AG20443 (cell line): ENCODE measurements at regions not wholly inside any gene's neighbourhood (a gene's known extent, or its start where the extent isn't known, plus 50 kb on each side); places are given as distances from the start of the nearest gene placed in this dataset.

Experiments
- DNase-seq: peaks from one replicate; pipeline ENCODE4 v3.0.0; 2012; ENCODE audit warnings: low spot score, mixed read lengths

DNA sequence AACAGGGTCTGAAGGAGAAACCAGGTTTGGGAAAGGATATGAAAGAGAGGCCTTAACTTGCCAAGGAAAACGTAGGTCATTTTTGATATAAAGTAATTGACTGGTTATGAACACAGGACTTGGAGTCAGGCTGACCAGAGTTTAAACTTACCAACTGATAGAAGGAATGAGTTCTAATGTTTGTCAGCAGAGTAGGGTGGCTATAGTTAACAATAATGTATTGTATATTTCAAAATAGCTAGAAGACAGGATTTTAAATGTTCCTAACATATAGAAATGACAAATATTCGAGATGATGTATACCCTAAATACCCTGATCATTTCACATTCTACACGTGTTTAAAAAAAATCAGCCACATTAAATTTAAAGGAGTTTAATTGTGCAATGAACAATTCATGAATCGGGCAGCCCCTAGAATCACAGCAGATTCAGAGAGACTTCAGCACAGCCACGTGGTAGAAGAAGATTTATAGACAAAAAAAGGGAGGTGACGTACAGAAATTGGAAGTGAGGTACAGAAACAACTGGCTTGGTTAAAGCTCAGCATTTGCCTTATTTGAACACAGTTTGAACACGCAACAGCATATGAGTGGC, 52.5 kb upstream of the PLEKHG7 start:
- DNase-seq = no peak

DNA sequence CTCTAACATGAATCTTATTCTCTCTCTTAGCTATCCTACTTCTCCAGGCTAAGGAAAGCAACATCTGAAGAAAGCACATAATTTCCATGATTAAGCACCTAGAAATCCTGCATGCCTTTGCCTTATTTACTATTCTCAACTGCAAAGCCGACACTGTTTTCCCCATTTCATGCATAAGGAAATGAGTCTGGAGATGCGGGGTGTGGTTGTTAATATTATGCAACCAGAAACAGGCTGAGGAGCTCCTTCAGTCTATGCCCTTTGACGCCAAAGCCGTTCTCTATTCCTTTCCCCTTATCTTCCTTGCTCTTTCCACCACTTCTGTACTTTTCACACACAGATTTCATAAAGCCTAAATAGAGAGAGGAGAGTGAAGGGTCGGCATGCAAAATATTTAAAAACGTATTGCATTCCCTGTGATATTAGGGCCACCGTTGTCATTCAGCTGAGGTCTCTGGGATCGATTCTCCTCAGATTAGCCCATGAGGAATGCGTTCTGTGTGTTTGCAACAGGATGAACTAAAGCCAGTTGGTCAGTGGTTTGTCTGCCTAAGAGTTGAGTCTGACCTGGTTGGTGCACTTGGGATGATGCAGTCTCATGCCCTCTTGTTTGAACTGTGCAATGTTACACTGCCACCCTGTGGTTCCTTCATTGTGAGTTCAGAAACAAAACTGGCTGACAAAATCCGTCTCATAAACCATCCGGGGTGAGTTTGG, 53.1 kb upstream of the PLEKHG7 start:
- peak; percentile 87 for DNase-seq

DNA sequence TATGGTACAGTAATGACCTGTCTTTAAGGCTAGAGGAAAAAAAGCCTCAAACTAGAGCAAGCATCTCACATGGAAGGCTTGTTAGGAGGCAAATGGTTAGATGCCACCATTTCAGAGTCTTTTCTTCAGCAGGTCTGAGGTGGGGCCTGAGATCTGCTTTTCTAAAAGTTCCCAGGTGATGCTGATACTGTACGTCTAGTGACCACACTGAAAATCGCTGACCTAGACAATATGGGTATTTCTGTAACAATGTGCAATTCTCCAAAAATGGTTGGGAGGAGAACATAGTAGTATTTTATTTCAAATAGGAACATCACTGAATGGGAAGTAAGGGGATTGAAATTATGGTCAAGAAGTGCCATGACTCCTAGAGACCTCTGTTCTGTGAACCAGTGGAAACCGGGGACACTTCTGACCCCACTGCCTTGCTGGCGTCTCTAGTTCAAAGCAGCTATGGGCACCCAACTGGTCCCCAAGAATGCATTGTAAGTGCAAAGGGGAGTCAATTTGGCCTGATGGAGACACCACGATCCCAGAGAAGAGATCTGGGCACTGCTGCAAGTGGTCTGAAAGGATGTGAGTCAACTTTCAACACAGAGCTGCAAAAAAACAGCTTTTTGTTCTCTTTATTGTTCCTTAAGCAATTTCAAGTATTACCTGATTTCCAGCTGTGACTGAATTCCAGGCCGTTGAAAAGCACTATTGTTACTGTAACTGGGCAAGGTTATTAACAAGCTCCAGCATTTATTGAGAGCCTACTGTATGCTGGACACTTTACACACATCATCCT, 54.4 kb upstream of the PLEKHG7 start:
- no peak for DNase-seq

DNA sequence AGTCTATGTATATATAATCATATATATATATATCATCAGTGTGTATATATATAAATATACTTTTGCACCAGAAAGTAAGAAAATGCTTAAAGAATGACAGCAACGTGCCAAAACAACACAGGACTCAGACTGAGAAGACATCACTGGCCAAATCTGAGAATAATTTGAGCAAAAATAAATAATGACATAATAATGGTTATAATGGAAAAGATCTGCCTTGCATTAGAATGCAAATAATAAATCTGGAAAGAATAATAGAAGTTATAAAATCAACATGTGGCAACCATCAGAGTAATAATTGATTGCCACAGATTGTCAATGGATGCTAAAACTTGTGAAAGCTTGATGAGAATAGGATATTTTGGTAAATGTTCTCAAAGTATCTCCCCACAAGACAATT, 61.5 kb upstream of the PLEKHG7 start:
- DNase-seq = no peak

DNA sequence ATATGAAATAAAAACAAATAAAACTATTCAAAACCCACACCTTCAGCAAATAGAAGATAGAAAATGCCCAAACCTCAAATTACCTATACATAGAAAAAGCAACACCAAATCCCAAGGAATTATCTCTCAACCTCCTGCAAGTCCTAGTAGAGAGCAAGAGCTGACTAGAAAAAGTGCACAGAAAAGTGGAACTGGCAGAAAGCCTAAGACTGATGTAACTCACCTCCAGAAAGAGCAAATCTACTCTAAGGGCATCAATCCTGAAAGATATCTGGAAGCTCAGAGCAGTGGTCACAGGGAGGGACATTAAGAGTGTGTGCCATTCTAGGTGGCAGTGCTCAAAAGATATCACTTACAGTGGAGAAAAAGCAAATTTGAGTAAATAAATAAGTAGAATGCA, 62.1 kb upstream of the PLEKHG7 start:
- no peak for DNase-seq

DNA sequence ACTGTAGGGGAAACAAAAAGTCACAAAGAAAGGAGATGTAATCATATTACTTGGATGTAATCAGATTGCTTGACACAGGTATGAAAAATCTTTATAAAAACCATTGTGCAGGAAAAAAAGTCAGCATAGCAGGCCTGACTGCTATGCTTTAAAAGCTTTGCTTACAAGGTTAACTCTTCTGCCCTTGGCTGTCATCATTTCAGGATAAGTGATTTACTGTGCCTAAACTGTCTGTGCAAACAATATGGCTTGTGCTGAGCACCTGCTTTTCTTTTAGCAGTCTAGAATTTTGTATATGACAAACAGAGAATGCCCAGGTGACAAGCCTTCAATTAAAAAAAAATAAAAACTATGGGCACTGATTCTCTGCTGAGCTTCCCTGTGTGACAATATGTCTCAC, 63.8 kb upstream of the PLEKHG7 start:
- no peak for DNase-seq

DNA sequence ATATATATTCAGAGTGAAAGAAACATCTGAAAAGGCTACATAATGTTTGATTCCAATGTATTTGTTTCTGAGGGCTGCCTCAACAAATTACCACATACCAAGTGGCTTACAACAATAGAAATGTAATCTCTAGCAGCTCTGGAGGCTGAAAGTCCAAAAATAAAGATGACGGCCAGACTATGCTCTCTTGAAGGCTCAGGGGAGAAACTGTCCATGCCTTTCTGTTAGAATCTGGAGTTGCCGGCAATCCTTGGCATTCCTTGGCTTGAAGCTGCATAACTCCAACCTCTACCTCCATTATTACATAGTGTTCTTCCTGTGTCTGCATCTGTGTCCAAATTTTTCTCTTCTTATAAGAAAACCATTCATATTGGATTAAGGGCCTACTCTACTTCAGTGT, 68.1 kb upstream of the PLEKHG7 start:
- no peak for DNase-seq

DNA sequence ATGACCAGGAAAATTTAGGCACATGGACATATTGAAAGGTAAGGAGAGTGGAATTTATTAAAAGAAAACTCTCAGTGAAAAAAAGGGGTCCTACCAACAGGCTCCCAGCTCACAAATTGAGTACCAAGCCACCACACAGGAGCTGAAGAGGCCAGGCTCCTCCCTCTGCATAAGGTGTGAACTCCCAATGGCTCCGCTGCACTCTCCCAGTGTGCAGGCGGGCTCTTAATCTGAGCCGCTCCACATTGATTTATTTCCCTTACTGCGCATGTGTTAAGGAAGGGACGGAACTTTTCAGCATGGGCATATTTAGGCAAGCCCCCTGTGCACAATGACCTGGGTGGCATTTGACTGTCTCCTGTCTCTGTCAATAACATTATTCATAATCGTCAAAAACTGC, 68.6 kb upstream of the PLEKHG7 start:
- DNase-seq = no peak

DNA sequence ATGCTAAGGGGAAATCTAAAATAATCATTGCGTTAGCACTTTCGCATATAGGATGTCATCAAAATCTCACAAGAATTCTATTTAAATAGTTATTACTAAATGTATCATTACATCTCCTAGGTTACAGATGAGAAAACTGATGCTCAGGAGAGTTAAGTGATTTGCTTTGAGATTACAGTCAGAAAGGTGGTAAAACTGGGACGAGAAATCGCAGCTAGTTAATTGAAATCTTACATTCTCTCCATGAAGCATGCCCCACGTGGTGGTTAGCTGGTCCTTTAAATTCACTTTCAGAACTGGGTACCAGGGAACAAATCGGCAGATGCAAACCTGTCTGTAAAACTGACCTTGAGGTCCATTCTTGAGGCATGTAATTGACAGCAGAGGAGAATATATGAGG, 71.8 kb upstream of the PLEKHG7 start:
- no peak for DNase-seq

DNA sequence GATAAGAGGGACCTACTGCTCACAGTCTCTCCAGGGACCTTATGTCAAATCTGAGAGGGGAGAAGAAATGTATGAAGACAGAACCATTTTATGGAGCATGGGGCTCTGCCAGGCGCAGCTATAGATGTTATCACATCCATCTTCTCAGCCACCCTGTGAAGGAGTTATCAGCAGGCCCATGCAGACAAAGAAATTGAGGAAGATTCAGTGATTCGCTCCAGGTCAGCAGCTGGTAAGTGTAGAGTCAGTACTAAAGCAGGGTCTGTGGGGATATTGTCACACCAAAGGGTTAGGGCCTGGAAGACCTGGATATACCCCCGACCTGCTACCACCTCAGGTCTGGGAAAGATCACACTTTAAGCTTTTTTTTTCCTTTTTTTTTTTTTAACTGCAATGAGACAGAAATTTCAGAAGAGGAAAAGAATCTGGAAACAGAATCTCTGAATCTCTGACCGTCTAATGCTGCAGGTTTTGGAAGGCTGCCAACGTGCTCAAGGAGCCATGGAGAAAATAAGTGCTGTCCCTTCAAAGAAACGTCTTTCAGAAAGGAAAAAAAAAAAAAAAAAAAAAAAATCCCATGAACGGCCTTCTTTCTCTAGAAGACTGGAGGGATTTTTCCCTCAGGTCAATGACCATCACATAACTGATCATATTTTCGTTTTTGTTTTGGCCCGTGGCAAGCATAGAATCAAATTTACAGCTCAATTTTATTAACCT, 73.3 kb upstream of the PLEKHG7 start:
- no peak for DNase-seq

DNA sequence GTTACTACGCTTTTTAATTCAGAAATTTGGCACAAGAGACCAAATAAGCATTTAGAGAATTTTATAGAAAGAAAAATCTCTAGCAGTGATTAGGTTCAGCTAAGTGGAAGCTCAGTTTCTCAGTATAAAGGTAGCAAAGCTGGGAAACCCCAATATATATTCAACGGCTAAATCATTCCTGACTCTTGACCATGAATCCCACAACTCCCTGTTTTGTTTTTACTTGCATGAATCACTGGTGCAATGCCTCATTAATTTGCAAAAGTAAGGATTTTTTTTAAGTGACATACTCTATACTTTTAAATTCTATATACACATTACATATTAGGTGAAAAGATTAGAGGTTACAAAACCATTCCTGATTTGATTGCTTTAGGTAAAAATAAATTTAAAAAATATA, 74.3 kb upstream of the PLEKHG7 start:
- DNase-seq = no peak

DNA sequence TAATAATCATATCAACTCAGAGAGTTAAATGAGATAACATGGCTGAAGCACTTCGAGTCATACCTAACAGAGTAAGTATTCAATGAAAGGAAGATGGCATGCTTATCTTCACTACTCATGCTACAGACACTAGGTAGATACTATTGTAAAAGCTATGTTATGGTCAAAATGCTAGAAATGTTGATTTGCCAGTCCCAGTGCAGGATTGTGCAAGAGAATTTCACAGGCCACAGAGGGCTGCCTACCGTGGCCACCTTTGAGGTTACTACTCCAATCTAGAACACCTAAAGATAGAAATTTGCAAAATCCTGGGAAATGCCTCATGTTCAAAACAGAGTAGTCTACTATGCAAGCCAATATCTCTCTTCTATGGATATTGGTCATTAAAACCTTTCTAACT, 75.3 kb upstream of the PLEKHG7 start:
- no peak for DNase-seq

DNA sequence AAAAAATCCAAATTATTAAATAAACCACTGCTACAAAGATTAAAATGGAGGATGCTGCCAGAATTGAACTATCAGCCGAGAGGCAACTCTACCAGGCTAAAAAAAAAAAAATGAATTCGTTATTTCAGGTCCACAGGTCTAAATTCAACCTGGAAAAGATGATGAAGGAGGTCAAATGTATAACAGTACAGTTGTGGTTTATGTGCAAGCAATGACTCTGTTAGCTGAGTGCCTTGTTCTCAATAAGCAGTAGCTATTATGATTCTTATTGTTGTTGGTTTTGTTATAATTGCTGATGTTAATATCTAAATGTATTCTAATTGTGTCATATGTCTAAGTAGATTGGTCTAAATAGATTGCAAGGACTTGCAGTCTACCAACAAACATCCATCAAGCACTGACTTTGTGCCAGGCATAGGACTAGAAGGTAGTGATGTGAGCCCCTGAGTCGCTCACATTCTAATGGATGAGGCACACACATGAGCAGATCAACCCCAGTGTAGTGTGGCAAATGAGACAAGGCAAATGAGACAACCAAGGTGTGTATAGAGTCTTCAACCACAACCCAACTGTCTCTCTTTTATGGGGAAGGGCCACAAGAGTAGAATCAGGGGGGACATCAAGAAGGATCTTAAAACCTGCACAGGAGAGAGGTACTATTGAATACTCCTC, 77.0 kb upstream of the PLEKHG7 start:
- DNase-seq = no peak

DNA sequence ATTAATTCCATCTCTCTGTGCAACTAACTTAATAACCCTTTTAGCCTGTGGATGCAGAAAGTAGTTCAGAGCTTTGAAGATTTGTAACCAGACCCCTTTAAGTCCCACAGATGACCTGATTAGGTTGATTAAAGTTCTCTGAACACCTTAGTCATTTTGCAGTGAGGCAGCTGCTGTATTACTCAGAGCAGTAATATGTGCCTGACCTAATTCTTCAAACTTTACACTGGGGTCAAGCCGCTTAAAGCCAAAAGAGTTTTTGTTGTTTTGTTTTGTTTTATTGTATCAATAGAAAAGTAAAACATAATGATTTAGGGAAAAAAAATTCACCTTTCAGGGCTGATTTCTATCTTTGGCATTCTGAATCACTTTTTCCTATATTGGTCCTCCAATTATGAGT, 78.6 kb upstream of the PLEKHG7 start:
- peak; percentile 36 for DNase-seq

DNA sequence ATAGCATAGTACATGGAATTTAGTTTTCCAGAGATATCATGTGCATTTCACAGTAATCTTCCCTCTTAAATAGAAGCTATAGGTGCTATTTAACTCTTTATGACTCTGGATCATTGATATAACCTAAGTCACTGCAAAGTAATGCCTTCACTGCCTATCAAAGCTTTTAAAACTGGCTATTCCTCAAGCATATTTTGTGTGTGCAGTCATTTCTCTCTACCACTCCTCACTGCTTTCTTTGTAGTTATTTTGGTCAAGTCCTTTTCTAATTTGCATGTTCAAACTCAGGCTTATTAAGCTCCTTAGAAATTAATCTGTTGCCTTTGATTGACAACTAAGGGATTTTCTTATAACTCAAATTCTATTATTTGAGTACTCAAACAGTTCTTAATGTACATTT, 79.4 kb upstream of the PLEKHG7 start:
- DNase-seq = no peak

DNA sequence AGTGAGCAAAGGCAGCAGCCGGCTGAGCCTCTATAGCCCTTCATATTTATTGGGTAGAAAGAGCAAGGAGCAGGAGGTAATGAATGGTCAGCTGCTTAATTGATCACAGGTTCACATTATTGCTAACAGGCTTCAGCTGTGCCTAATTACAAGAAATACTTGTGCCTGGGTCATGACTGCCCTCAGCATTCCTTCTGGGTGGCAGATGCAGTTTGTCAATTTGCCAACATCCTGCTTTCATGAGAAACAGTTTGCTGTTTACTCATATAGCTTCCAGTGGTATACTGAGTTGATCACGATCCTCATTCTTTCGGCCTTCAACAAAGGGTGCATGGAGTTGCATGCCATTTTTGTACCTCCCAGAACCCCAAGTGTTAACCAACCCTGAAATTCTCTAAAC, 81.0 kb upstream of the PLEKHG7 start:
- DNase-seq = no peak

DNA sequence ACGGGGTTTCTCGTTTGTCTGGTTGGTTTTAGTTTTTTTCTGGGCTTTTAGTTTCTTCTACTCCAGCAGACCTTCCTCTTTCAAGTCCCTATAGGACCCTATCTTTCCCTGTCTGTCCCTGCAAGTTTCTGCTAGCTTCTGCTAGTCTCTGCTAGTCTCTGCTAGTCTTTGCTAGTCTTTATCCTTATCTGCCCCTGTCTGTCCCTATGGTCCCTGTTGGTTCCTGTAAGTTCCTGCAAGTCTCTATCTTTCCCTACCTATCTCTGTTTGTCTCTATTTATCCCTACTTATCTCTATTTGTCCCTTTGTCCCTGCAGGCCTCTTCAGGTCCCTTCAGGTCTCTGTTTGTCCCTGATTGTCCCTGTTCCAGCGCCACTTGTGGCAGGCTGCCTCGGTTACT, 81.5 kb upstream of the PLEKHG7 start:
- no peak for DNase-seq

DNA sequence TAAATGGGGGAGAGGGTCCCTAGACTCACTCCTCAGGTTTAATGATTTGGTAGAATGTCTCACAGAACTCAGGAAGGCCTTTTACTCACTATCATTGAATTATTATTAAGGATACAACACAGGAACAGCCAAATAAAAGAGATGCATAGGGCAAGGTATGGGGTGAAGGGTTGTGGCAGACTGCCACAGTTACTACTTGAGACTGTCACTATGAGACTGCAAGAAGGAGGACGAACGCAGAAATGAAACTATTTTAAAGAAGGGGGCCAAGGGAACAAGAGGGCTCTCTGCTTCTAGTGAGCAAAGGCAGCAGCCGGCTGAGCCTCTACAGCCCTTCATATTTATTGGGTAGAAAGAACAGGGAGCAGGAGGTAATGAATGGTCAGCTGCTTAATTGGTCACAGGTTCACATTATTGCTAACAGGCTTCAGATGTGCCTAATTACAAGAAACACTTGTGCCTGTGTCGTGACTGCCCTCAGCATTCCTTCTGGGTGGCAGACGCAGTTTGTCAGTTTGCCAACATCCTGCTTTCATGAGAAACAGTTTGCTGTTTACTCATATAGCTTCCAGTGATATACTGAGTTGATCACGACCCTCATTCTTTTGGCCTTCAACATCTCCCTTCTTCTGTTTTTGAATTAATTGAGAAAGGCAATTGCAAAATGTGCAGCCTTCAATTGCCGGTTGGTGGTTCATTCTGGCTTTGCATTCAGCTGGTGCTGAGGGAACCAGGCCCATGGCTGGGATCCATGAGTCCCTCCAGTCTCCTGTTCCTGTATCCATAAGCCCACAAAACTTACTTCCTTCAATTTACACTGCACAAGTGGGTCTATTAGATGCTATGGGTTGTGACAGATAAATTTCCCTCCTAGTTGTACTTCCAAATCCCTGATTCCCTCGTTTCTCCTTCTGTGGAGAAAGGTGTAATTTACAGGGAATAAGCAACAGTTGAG, 82.8 kb upstream of the PLEKHG7 start:
- no peak for DNase-seq

DNA sequence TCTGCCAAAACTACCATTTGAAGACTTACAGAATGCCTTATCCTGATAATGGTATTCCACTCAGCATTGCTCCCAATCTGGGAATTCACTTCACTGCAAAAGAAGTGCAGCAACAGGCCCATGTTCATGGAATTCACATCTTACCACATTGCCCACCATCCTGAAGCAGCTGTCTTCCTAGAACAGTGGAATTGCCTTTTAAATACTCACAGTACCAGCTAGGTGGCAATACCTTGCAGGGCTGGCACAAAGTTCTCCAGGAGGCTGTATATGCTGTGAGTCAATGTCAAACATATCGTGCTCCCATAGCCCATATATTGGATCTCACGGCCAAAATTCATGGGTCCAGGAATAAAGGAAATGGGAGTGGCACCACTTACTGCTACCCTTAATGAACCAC, 83.8 kb upstream of the PLEKHG7 start:
- no peak for DNase-seq

DNA sequence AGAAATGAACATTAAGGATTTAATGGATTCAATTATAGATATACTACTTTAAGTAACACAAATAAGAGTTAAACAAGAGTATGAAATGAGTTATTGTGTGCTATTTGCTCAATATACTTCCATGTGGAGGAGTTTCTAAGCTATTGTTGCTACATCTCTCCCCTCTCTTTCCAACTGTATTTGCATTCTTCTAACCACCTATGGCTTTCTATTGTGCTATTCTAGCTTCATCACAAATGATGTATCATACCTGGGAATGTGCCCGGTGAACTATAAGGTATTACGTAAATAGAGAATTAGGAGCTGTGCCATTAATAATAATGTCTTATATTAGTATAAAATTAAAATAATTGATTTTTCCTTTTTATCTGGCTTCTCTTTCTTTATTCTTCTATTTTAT, 87.1 kb upstream of the PLEKHG7 start:
- no peak for DNase-seq

DNA sequence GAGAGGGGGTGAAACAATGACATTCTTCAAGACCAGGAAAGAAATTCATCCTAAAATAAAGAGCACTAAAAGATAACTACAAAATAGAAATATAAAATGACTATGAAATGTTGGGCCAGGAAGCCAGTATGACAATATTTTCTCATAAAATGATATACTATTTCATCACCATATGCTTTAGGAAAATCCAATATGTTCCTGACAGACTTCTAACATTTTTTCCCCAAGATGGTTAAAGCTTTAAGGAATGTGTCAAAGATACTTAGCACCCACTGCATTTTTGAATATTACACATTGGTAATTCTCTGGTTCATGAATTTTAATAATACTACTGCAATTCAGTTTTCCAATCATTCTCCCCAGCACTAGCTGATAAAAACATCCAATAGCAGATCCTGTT, 87.7 kb upstream of the PLEKHG7 start:
- DNase-seq = no peak
